C4-2B (cell line): ENCODE measurements at regions not wholly inside any gene's neighbourhood (a gene's known extent, or its start where the extent isn't known, plus 50 kb on each side); places are given as distances from the start of the nearest gene placed in this dataset.

Experiments used
- ZFX ChIP-seq: fragments of 450-650 bp; IDR thresholded peaks from 2 replicates; pipeline ENCODE4 v1.6.1; 2017
- TF ChIP-seq, protein P1 (sequence below): fragments of 450-650 bp; conservative IDR thresholded peaks from 2 replicates; pipeline ENCODE4 v1.5.1; 2017; ENCODE audit warnings: mild to moderate bottlenecking

DNA sequence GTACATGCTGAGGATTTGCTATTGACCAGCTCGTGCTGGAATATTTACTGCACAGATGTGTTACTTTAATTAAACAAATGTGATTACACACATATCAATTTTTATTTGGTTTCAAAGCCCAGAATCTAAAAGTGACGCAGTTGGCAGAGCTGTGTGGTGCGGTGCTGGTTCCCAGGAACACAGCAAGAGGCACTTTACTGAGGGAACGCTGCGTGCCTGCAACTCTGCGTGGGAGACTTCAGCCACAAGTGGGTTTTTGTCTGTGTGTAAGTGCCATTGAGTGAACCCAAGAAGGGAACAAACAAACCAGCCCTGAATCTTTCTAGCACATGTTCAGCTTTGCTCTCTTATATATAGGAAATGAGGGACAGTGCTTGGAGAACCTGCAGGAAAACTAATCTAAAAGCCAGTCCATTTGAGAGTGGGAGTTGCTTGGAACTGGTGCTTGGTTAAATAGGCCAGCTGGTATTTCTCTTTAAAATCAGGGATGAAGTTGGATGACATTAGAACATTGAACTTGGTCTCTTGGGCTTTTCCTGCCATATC, 196.6 kb upstream of the CELF4 start:
- TF ChIP-seq, protein P1, sequence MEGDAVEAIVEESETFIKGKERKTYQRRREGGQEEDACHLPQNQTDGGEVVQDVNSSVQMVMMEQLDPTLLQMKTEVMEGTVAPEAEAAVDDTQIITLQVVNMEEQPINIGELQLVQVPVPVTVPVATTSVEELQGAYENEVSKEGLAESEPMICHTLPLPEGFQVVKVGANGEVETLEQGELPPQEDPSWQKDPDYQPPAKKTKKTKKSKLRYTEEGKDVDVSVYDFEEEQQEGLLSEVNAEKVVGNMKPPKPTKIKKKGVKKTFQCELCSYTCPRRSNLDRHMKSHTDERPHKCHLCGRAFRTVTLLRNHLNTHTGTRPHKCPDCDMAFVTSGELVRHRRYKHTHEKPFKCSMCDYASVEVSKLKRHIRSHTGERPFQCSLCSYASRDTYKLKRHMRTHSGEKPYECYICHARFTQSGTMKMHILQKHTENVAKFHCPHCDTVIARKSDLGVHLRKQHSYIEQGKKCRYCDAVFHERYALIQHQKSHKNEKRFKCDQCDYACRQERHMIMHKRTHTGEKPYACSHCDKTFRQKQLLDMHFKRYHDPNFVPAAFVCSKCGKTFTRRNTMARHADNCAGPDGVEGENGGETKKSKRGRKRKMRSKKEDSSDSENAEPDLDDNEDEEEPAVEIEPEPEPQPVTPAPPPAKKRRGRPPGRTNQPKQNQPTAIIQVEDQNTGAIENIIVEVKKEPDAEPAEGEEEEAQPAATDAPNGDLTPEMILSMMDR = no peak
- TF ChIP-seq ZFX = no peak
